NCI-H2196 (cell line): ENCODE measurements at regions not wholly inside any gene's neighbourhood (a gene's known extent, or its start where the extent isn't known, plus 50 kb on each side); places are given as distances from the start of the nearest gene placed in this dataset.
"Not testable (repeated sequence)": the region's sequence is repeated elsewhere in the genome, so short reads cannot be mapped to it uniquely, and the experiment has no call there.

ENCODE experiments used
- DNase-seq: peaks from one replicate; lab custom pipeline; 2025; ENCODE audit not compliant: unreplicated experiment; lab: John Stamatoyannopoulos, UW

DNA sequence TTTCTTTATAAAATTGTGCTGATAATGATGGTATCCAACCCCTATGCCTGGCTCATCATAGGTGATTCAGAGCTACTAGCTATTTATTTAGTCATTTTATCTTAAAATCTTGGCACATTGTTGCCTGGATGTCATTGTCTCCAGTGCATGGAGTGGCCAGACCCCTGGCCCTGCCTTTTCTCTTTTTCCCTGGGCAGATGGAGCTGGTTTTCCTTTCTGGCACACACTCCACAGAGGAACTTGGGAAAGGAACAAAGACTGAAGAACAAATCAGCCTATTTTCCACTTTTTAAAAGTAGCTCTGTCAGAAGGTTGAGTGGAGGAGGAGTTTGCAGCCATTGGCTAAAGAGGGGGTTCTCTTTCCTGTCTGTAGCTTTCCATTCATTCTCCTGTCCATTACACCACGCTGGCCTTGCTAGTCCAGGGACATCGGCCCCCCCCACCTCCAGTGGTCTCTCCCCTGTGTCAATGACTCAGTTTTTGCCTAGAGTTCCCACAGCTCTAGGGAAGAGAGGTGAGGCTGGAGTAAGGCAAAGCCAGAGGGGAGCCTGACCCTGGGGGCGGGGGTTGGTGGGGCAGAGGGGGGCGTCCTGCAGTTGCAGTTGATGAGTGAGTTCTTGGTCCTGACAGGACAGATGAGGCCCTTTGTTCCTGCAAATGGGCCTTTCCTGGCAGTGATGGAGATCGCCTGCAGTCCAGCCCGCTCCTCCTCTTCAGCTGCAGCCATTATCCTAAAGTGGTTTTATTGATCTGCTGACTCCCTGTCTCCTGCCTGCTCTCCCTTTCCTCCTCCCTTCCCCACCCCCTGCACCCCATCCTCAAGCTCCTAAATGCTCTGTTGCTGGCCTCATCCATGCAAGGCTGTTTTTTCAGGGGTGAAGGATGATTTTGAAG lies 774.5 kb downstream of the DHX35 start:
- DNase-seq = no peak

DNA sequence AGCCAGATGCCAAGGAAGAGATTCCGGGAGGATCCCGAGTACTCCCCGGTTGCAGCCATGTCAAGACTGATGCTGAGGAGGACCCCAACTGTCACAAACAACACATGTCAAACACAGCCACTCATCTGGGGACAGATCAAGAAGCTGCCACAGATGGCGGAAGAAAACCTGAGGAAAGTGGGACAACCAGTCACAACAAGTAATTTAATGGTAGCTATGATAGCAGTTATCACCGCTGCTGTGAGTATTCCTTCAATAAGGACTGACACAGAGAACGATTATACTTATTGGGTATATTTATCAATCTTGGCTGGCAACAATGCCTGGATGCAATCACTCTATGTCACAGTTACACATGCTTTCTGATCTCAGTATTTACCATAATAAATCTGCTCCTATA lies 763.4 kb downstream of the DHX35 start:
- DNase-seq = not testable (repeated sequence)

GRCh38 chr20:39719293-39719692 lies 757.1 kb downstream of the DHX35 start:
- DNase-seq = no peak

- DNase-seq = no peak
Measured at GRCh38 chr20:39717936-39718335, 755.8 kb downstream of the DHX35 start.

DNA sequence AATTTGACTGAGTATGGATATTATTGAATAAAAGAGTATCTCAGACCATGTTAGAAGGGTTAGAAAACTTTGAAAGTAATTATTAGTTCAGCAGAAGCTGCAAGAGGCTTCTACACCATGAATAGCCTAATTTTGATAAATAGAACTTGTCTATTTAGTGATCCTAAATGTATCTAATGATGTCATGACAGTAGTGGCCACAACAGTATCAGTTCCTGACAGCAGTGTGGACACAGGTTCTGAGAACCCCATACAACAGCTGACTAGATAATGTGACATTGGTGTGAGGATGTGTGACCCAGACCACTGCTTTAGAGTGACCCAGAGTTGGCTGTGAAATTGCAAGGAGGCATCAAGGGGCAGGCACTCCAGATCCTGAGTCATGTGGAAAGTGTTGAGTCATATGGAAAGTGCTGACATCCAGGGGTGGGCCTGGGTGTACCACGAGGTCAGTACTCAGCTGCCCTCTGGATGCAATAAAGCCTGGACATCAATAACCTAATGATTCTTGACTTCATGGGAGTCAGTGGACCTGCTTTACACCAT lies 754.7 kb downstream of the DHX35 start:
- DNase-seq = no peak

DNA sequence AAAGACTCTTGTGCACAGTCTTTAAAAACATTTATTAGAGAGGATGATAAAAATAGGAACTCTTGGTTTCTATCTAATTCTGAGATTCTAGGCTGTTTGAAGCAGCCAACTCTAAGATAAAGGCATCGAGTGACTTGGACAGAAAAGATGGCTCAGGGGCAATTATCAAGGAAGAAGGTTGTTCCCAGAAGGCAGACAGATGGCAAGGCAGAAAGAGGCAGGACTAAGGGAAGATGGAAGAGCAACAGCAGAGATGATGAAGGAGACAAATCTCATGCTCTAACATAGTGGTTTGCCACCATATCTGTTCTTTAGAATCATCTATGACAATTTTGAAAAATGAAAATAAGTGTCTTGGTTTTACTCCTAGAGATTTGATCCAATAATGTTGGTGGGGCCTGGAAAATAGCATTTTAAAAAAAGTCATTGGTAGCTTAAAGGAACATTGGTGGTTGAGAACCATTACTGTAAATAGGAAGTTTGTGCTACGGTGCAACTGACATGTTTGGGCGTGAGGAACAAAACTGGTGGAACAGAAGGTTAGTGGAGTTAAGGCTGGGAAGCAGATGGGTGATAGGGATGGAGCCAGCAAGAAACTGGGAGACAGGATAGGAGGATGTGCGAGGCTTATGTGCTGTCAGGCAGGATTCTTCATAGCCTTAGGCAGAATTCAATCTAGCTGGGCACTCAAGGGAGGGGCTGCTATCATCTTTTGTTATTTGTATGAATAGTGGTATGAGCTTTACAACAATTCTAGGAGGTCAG lies 751.1 kb downstream of the DHX35 start:
- no peak for DNase-seq

GRCh38 chr20:39706184-39706663 lies 744.1 kb downstream of the DHX35 start:
- DNase-seq = no peak

DNA sequence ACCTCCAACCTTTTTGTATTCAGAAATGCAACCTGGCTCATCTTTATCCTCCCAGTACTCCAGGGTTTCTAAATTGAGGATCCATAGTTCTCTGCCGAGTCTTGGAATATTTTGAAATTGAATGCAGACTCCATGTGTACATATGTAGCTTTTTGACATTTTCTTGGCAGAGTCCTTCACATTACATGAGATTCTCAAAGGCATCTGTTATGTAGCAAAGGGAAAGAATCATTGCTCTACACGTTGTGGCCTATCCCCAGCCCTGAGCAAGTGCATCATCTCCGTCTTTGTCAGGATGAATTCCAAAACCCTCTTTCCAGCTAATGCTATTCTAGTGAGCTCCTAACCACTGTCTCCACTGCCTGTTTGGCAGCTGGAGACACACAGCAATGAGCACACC lies 742.9 kb downstream of the DHX35 start:
- DNase-seq = no peak

DNA sequence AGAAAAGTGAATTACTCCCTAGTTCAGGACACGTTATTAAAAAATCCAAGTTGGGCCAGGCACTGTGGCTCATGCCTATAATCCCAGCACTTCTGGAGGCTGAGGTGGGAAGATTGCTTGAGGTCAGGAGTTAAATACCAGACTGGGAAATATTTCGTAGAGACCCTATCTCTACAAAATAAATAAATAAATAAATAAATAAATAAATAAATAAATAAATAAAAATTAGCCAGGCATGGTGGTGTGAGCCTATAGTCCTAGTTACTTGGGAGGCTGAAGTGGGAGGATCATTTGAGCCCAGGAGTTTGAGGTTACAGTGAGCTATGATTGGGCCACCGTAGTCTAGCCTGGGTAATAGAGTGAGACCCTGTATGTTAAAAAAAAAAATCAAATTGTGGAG lies 741.2 kb downstream of the DHX35 start:
- not testable (repeated sequence) for DNase-seq

- DNase-seq = no peak
Measured at GRCh38 chr20:39702701-39703349, 740.7 kb downstream of the DHX35 start.

DNA sequence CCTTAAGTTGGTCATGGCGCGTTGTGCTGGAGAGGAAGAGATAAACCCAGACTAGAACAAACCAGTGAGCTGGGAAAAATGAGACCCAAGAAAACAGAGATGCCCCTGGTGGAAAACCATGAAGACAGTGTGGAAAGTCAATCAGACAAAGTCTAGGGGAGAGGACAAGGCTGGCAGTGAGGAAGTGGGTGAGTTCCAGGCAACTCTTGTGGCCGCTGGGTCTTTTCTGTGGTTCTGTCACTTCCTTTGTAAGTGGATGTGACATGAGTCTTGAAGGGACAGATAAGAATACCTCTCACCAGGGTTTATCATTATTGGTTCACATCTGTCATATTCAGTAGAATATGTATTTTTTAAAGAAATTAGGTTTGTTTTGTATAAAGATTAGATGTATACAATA lies 738.4 kb downstream of the DHX35 start:
- no peak for DNase-seq

GRCh38 chr20:39699166-39699725 lies 737.1 kb downstream of the DHX35 start:
- DNase-seq = no peak

GRCh38 chr20:39698752-39699151 lies 736.6 kb downstream of the DHX35 start:
- DNase-seq = no peak

- DNase-seq = no peak
Measured at GRCh38 chr20:39691151-39691862, 729.2 kb downstream of the DHX35 start.

- DNase-seq = peak; percentile 41
Measured at GRCh38 chr20:39676857-39677391, 714.8 kb downstream of the DHX35 start.

DNA sequence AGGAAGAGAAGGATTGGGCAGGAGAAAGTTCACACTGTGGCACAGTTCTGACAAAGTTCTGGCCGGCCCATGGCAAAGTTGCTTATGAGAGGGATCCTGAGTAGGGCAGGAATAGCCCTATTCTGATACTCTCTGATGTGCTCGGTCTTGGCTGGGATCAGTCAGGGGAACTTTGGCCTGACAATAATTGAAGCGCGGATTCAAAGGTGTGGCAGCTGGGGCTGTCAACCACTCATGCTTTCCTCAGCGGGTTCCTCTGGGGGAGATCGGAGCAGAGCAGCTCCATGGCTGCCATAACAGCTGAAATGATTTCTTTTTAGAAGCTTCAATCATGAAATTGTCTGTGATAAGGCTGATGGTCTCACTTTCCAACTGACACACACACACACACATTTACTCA lies 714.1 kb downstream of the DHX35 start:
- no peak for DNase-seq

DNA sequence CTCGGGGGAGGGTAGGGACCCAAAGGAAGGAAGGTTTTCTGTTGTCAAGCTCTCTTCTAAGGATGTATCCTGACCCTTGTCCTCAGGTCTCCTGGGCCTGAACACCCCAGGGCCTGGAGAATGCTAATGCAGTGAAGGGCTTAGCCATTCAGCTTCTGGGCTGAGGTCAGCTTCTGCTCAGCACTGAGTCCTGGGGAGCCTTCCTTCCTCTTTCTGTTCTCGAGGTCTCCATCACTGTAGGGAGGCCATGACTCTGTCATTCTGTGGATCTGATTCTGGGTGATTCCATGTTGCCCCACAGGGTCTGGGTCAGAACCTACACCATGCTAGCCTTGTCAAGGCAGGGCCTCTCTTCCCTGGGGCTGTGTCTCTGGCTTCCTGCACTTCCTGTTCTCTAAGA lies 712.7 kb downstream of the DHX35 start:
- no peak for DNase-seq

DNA sequence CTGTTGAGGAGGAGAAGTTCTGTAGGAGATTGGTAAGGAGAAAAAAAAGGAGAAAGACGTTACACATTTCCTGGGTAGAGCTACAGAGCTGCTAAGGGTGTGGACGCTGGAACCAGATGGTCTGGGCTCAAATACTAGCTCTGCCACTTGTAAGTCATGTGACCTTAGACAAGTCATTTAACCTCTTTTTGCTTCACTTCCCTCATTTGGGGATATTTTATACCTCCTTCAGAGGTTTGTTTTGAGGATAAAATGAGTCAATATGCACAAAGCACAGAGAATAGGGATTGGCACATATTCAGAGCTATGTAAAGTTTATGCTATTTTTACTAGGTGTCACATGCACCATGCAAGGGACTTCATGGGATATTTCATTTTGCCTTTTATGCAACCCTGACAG lies 708.8 kb downstream of the DHX35 start:
- no peak for DNase-seq

DNA sequence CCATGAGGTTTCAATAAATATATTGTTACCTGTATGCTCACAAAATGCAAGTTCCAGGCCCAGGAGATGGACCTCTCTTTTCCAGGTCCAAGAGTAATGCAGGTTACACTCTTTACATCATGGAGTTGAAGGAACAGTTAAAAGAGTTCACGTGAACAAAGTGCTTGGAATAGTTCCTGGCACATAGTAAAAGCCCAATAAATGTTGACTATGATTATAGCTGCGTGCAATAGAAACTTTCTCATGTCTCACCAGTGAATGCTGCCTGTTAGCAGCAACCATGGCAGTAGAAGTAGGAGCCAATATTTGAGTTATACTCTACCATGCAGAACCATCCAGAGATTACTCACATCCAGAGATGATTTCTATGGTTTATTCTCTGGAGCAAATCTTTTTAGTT lies 707.5 kb downstream of the DHX35 start:
- DNase-seq = no peak

- DNase-seq = no peak
Measured at GRCh38 chr20:39668038-39668437, 705.9 kb downstream of the DHX35 start.
